K562 (cell line): ENCODE measurements at regions not wholly inside any gene's neighbourhood (a gene's known extent, or its start where the extent isn't known, plus 50 kb on each side); places are given as distances from the start of the nearest gene placed in this dataset.

ENCODE experiments used
- ATAC-seq: fragments of 200-7000 bp; cut with Tn5 transposase; 3 replicates; pipeline ENCODE4 v1.9.1; 2020; ENCODE audit warnings: moderate library complexity
- BruUV-seq: library from RNA; stranded (reverse); fragments of 400-500 nt; replicated peaks from 2 replicates; lab custom pipeline; 2021; lab: Mats Ljungman, UMichigan
- CTCF ChIA-PET: fragments of 300-600 bp; formaldehyde crosslinking; extraction: SDS; loops from one replicate; lab custom pipeline; 2021; ENCODE audit warnings: low intra/inter-chr PET ratio; lab: Yijun Ruan, JAX
- POLR2A ChIA-PET: fragments of 300-600, 350-650 bp; sonication (Branson Sonifier 250); formaldehyde crosslinking; extraction: SDS; loops from one replicate; lab custom pipeline; 2021; ENCODE audit warnings: antibody characterized with exemption, inconsistent platforms; lab: Yijun Ruan, JAX
- DNase-seq, 4 experiments: peaks; one replicate each; pipeline versions ENCODE4 v3.0.0 to v3.0.0-alpha.2; 2011 to 2018; ENCODE audit warnings: low spot score in 3 of 4, mixed read lengths in 3 of 4; ENCODE audit errors: extremely low read depth in 1 of 4
- FAIRE-seq: peaks from 2 replicates; lab custom pipeline; 2011; peaks lifted over from hg19 to GRCh38; lab: Jason Lieb, UNC
- H2AFZ ChIP-seq: 2 replicates; pipeline ENCODE4 v1.6.0; 2011; ENCODE audit warnings: low read depth, low read length, control low read depth, inconsistent platforms
- H3K27ac ChIP-seq: fragments of 200-600 bp; 3 replicates; pipeline ENCODE4 v1.8.0; 2011; ENCODE audit warnings: low read depth, mild to moderate bottlenecking, control low read depth, inconsistent platforms, low read length, moderate library complexity, mixed read lengths; ENCODE audit errors: extremely low read depth
- H3K27me3 ChIP-seq, 2 experiments: fragments of 300-600 bp in 1 of 2; 2 replicates in 1 of 2; 3 replicates in 1 of 2; pipeline versions ENCODE4 v1.6.0 to v1.8.0; 2011; ENCODE audit warnings: inconsistent platforms in 2 of 2, low read length in 2 of 2, mild to moderate bottlenecking in 1 of 2, mixed read lengths in 1 of 2, moderate library complexity in 1 of 2; ENCODE audit not compliant: control insufficient read depth in 2 of 2, insufficient read depth in 2 of 2
- H3K36me3 ChIP-seq: fragments of 300-600 bp; 3 replicates; pipeline ENCODE4 v1.8.0; 2011; ENCODE audit warnings: mild to moderate bottlenecking, low read length, inconsistent platforms; ENCODE audit not compliant: control insufficient read depth, insufficient read depth
- H3K4me1 ChIP-seq, 2 experiments: fragments of 200-600 bp in 1 of 2; replicated peaks in 1 of 2; 2 replicates in 1 of 2; 3 replicates in 1 of 2; pipeline versions ENCODE4 v1.5.1 to v1.8.0; 2011; ENCODE audit warnings: inconsistent platforms in 2 of 2, low read length in 2 of 2, mild to moderate bottlenecking in 1 of 2, mixed read lengths in 1 of 2, moderate library complexity in 1 of 2; ENCODE audit not compliant: control insufficient read depth in 2 of 2, insufficient read depth in 2 of 2
- H3K4me2 ChIP-seq: 2 replicates; pipeline ENCODE4 v1.6.1; 2011; ENCODE audit warnings: low read length, control low read depth, inconsistent platforms, mixed read lengths; ENCODE audit not compliant: insufficient read depth
- H3K4me3 ChIP-seq: fragments of 200-600 bp; sonication (generic), shearing (Covaris generic); 2 replicates; pipeline ENCODE4 v1.5.1; 2016; ENCODE audit warnings: control low read depth, inconsistent platforms
- H3K79me2 ChIP-seq: fragments of 200-600 bp; 3 replicates; pipeline ENCODE4 v1.8.0; 2011; ENCODE audit warnings: low read length, inconsistent platforms; ENCODE audit not compliant: control insufficient read depth, insufficient read depth
- H3K9ac ChIP-seq, 2 experiments: 2 replicates each; pipeline versions ENCODE4 v1.6.0 to v1.6.1; 2011; ENCODE audit warnings: low read depth in 2 of 2, low read length in 2 of 2, control low read depth in 1 of 2, inconsistent platforms in 1 of 2, mild to moderate bottlenecking in 1 of 2, mixed read lengths in 1 of 2; ENCODE audit not compliant: insufficient read depth in 1 of 2
- H3K9me1 ChIP-seq: one replicate; pipeline ENCODE4 v1.6.0; 2011; ENCODE audit warnings: inconsistent platforms, mild to moderate bottlenecking, low read length, moderate library complexity; ENCODE audit not compliant: control insufficient read depth, insufficient read depth
- H3K9me3 ChIP-seq: replicated peaks from 2 replicates; pipeline ENCODE4 v1.5.1; 2011; ENCODE audit warnings: low read depth, low read length, inconsistent platforms; ENCODE audit not compliant: control insufficient read depth, insufficient read depth
- H4K20me1 ChIP-seq: replicated peaks from 2 replicates; pipeline ENCODE4 v1.6.1; 2011; ENCODE audit warnings: low read length, inconsistent platforms, mixed read lengths; ENCODE audit not compliant: control insufficient read depth, insufficient read depth
- CCNT2 ChIP-seq: IDR thresholded peaks from 2 replicates; pipeline ENCODE4 v1.6.1; 2011; ENCODE audit warnings: borderline replicate concordance, low read depth, mild to moderate bottlenecking, moderate library complexity, mixed read lengths, low read length; ENCODE audit not compliant: insufficient read length; ENCODE audit errors: extremely low read depth
- FOS ChIP-seq: IDR thresholded peaks from 3 replicates; pipeline ENCODE4 v1.6.1; 2011; ENCODE audit not compliant: insufficient read length; ENCODE audit errors: extremely low read depth
- MCM3 ChIP-seq: fragments of 450-650 bp; IDR thresholded peaks from 2 replicates; pipeline ENCODE4 v1.6.1; 2016
- MYBL2 ChIP-seq, 2 experiments: fragments of 450-650 bp in 1 of 2; sonication (generic) in 1 of 2; formaldehyde crosslinking in 1 of 2; IDR thresholded peaks; 2 replicates each; pipeline versions ENCODE4 v1.6.1 to v1.8.1; 2017 to 2022; ENCODE audit warnings: borderline replicate concordance in 1 of 2, inconsistent platforms in 1 of 2, low read depth in 1 of 2, mild to moderate bottlenecking in 1 of 2, missing genetic modification reagents in 1 of 2, moderate library complexity in 1 of 2
- NFE2 ChIP-seq: IDR thresholded peaks from 2 replicates; pipeline ENCODE4 v1.6.1; 2014; ENCODE audit warnings: antibody characterized with exemption, low read depth
- NFYB ChIP-seq: IDR thresholded peaks from 2 replicates; pipeline ENCODE4 v1.6.1; 2011; ENCODE audit warnings: mild to moderate bottlenecking, moderate library complexity; ENCODE audit not compliant: insufficient read length; ENCODE audit errors: extremely low read depth
- RBM25 ChIP-seq: fragments of 200-400 bp; formaldehyde crosslinking; IDR thresholded peaks from 2 replicates; pipeline ENCODE4 v1.6.1; 2018; ENCODE audit warnings: low read length, low read depth, moderate library complexity; ENCODE audit not compliant: severe bottlenecking
- STAG1 ChIP-seq: sonication (generic); formaldehyde crosslinking; IDR thresholded peaks from 2 replicates; pipeline ENCODE4 v1.5.0; 2020; ENCODE audit warnings: missing genetic modification reagents, borderline replicate concordance
- TAF7 ChIP-seq: fragments of 450-650 bp; IDR thresholded peaks from 2 replicates; pipeline ENCODE4 v1.6.1; 2016; ENCODE audit warnings: missing genetic modification characterization, missing compliant biosample characterization
- ZBTB5 ChIP-seq: fragments of 450-650 bp; IDR thresholded peaks from 2 replicates; pipeline ENCODE4 v1.6.1; 2017; ENCODE audit warnings: antibody characterized with exemption
- ZNF146 ChIP-seq: IDR thresholded peaks from one replicate; pipeline ENCODE4 v1.6.1; 2018; ENCODE audit warnings: missing compliant biosample characterization; ENCODE audit not compliant: unreplicated experiment
- ZNF24 ChIP-seq: fragments of 450-650 bp; IDR thresholded peaks from 2 replicates; pipeline ENCODE4 v1.6.1; 2016
- ZNF408 ChIP-seq: fragments of 250-450 bp; sonication (Bioruptor Pico); IDR thresholded peaks from 2 replicates; pipeline ENCODE4 v1.4.0; 2020; ENCODE audit warnings: low read depth, mild to moderate bottlenecking, moderate library complexity
- ZNF76 ChIP-seq: fragments of 250-450 bp; sonication (Bioruptor Pico); IDR thresholded peaks from 2 replicates; pipeline ENCODE4 v1.4.0; 2020; ENCODE audit warnings: mild to moderate bottlenecking, moderate library complexity, borderline replicate concordance
- WGBS: fragments of 100-300 bp; shearing (Covaris generic); methylation state at CpG from one replicate; pipeline ENCODE4 v1.1.6; 2016; ENCODE audit warnings: low coverage, mixed read lengths; ENCODE audit not compliant: insufficient coverage; ENCODE audit errors: missing lambda C conversion rate; 5-methylcytosine and 5-hydroxymethylcytosine counted together
- in situ Hi-C: fragments of 300-500 bp; cut with MboI; formaldehyde crosslinking; loops from 4 replicates; pipeline ENCODE4 v1.15.0; 2018; ENCODE audit warnings: inconsistent platforms, mixed read lengths
- intact Hi-C: fragments of 100-400 bp; cut with micrococcal nuclease; formaldehyde crosslinking; loops from 2 replicates; pipeline ENCODE4 v1.14.2; 2022

GRCh38 chr13:33691980-33692379 is 126.0 kb upstream of the RFC3 start:
- Histone ChIP-seq H3K9me3 (no peaks in the 10 kb centered on the region), H3K27me3 (no peaks in the 10 kb centered on the region), H3K36me3 (no peaks in the 10 kb centered on the region), H4K20me1 (no peaks in the 10 kb centered on the region), H3K4me2 (no peak overlapping the region), H3K9me1 (no peaks in the 10 kb centered on the region), H3K9ac (no peak overlapping the region), H2AFZ (no peak overlapping the region), H3K4me1 (no peaks in the 10 kb centered on the region), H3K79me2 (no peaks in the 10 kb centered on the region), H3K27ac (no peak overlapping the region), H3K4me3 (no peak overlapping the region)
- DNase-seq (peak; percentile 2 to 22 (median 12)), ATAC-seq (peak; percentile 51; the same call in 2 of the 3 replicates), FAIRE-seq (no peak)
- WGBS, result 7% methylated on average over 10 of the region's 11 CpGs
- in situ Hi-C loops, result no loop called here
- BruUV-seq, result no TSS peak
- peak; percentile 35 for TF ChIP-seq RBM25
- peak; percentile 13 for TF ChIP-seq FOS
- TF ChIP-seq MCM3, result no peak
- TF ChIP-seq NFYB, result peak; percentile 72
- ChIA-PET POLR2A (no interaction called here), CTCF (interaction anchor here (0.6 kb wide), 1 partner anchor 1659 kb away, joined by 3 read pairs; no protein-coding TSS in a partner anchor)
- intact Hi-C loops, result no loop called here

- WGBS, result 0% methylated on average over 2 of the region's 2 CpGs
- CTCF ChIA-PET, result no interaction called here
- H3K27ac ChIP-seq, result no peak overlapping the region
- H2AFZ ChIP-seq, result no peak overlapping the region
- H3K4me1 ChIP-seq, result no peaks in the 10 kb centered on the region
- ATAC-seq, result no peak
- no peak for FAIRE-seq
- no peaks in the 10 kb centered on the region for H3K9me1 ChIP-seq
- in situ Hi-C loops, result no loop called here
- no peaks in the 10 kb centered on the region for H4K20me1 ChIP-seq
- BruUV-seq, result no TSS peak
- H3K9ac ChIP-seq, result no peak overlapping the region
- H3K36me3 ChIP-seq, result no peaks in the 10 kb centered on the region
- no peak overlapping the region for H3K4me3 ChIP-seq
- no peak for DNase-seq
- POLR2A ChIA-PET, result no interaction called here
- no peaks in the 10 kb centered on the region for H3K9me3 ChIP-seq
- no peak overlapping the region for H3K4me2 ChIP-seq
- intact Hi-C loops, result no loop called here
- no peaks in the 10 kb centered on the region for H3K79me2 ChIP-seq
- no peaks in the 10 kb centered on the region for H3K27me3 ChIP-seq
- TF ChIP-seq ZNF408 (CRISPR knock-in tag), result no peak
- TF ChIP-seq MYBL2 (IDR thresholded peaks at IDR 0.05; ENCODE audit: low read depth), result no peak
- no peak for TF ChIP-seq MYBL2 (CRISPR knock-in tag; IDR thresholded peaks at IDR 0.05; ENCODE audit: borderline replicate concordance)
- no peak for TF ChIP-seq ZNF76
- TF ChIP-seq TAF7, result no peak
- TF ChIP-seq ZNF146 (CRISPR knock-in tag), result no peak
- TF ChIP-seq ZBTB5, result no peak
- no peak for TF ChIP-seq STAG1 (CRISPR knock-in tag)
- TF ChIP-seq NFE2, result no peak
- no peak for TF ChIP-seq CCNT2
- TF ChIP-seq ZNF24, result no peak
These were observed 125.4 kb upstream of the RFC3 start for GRCh38 chr13:33692531-33692930.
